SU-DHL-6 (cell line): ENCODE measurements at regions not wholly inside any gene's neighbourhood (a gene's known extent, or its start where the extent isn't known, plus 50 kb on each side); places are given as distances from the start of the nearest gene placed in this dataset.

Experiments
- H2AFZ ChIP-seq: fragments of 200-600 bp; sonication (generic); 2 replicates; pipeline ENCODE4 v1.6.1; 2014; ENCODE audit warnings: low read depth, mild to moderate bottlenecking, moderate library complexity, mixed read lengths, antibody characterized with exemption, low read length; ENCODE audit not compliant: severe bottlenecking
- H3F3A ChIP-seq: fragments of 200-600 bp; shearing (Covaris generic); 2 replicates; pipeline ENCODE4 v1.6.0; 2016; ENCODE audit warnings: antibody characterized with exemption, mild to moderate bottlenecking; ENCODE audit not compliant: insufficient read depth
- H3K27ac ChIP-seq: fragments of 200-600 bp; sonication (generic); 2 replicates; pipeline ENCODE4 v1.5.1; 2016; ENCODE audit warnings: low read depth, mild to moderate bottlenecking, low read length, moderate library complexity, mixed read lengths
- H3K27me3 ChIP-seq: fragments of 200-600 bp; sonication (generic), shearing (Covaris generic); 2 replicates; pipeline ENCODE4 v1.6.0; 2014; ENCODE audit warnings: mild to moderate bottlenecking, low read length
- H3K36me3 ChIP-seq: fragments of 200-600 bp; sonication (generic); 2 replicates; pipeline ENCODE4 v1.6.1; 2014; ENCODE audit warnings: mild to moderate bottlenecking, low read length, mixed read lengths
- H3K4me2 ChIP-seq: fragments of 300-600, 200-600 bp; shearing (Covaris generic), sonication (generic); 2 replicates; pipeline ENCODE4 v1.6.0; 2014; ENCODE audit warnings: low read length, low read depth, mild to moderate bottlenecking; ENCODE audit not compliant: poor library complexity, severe bottlenecking
- H3K4me3 ChIP-seq: fragments of 200-600 bp; sonication (generic); 2 replicates; pipeline ENCODE4 v1.5.1; 2014; ENCODE audit warnings: antibody characterized with exemption, low read length, mild to moderate bottlenecking, mixed read lengths; ENCODE audit not compliant: insufficient read depth, poor library complexity, severe bottlenecking
- H3K79me2 ChIP-seq: fragments of 200-600 bp; sonication (generic); 2 replicates; pipeline ENCODE4 v1.6.1; 2014; ENCODE audit warnings: mild to moderate bottlenecking, low read length, moderate library complexity; ENCODE audit not compliant: insufficient read depth
- H3K9ac ChIP-seq: fragments of 200-600 bp; sonication (generic); 2 replicates; pipeline ENCODE4 v1.7.0; 2014; ENCODE audit warnings: mild to moderate bottlenecking, low read length
- H3K9me2 ChIP-seq: fragments of 200-600 bp; sonication (generic); replicated peaks from 2 replicates; pipeline ENCODE4 v1.6.1; 2014; ENCODE audit warnings: low read length; ENCODE audit not compliant: insufficient read depth
- H3K9me3 ChIP-seq: fragments of 200-600 bp; sonication (generic); 2 replicates; pipeline ENCODE4 v1.6.1; 2014; ENCODE audit warnings: low read length, mixed read lengths; ENCODE audit not compliant: insufficient read depth
- H4K20me1 ChIP-seq: fragments of 200-600 bp; sonication (generic); 2 replicates; pipeline ENCODE4 v1.6.1; 2014; ENCODE audit warnings: low read depth, mild to moderate bottlenecking, antibody characterized with exemption, low read length, moderate library complexity, mixed read lengths
- EZH2phosphoT487 ChIP-seq: fragments of 200-600 bp; sonication (generic), shearing (Covaris generic); conservative IDR thresholded peaks from 2 replicates; pipeline ENCODE4 v1.6.1; 2018; ENCODE audit warnings: mild to moderate bottlenecking, antibody characterized with exemption, low read length, moderate library complexity, mixed read lengths
- TF ChIP-seq, protein P1 (sequence below): fragments of 200-600 bp; sonication (generic); IDR thresholded peaks from one replicate; pipeline ENCODE4 v1.5.1; 2017; ENCODE audit warnings: antibody characterized with exemption, mild to moderate bottlenecking, low read length, moderate library complexity; ENCODE audit not compliant: insufficient read depth, poor library complexity, severe bottlenecking

DNA sequence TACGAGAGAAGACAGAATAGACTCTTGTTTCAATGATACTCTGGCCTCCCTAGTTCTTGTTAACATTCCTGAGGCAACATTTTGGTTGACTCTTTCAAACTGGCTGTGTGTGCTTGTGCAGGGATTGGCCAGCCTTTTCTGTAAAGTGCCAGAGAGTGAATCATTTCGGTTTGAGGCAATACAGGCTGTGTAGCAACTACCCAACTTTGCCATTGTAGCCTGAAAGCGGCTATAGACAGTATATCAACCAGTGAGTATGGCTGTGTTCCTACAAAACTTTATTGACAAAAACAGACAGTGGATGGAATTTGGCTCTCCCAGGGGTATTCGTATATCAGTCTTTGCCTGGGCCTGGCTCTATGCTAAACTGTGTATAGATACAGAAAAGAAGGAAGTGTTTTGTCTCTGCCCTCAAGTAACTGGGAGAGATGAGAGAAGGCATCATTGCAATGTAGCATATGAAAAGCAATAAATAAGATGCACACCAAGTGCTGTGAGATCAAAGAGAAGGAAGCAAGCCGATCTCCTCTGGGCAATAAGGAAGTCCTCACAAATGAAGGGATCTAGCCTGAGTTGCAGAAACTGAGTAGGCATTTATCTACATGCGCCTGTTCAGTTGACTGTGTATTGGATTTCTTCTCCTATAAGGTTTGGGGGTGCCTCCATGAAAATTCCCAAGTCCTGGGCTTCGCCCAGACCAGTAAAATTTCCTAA is 568.0 kb upstream of the KLF4 start:
- no peaks in the 10 kb centered on the region for H3K9me3 ChIP-seq
- no peak overlapping the region for H3K4me2 ChIP-seq
- no peak overlapping the region for H3K27ac ChIP-seq
- no peaks in the 10 kb centered on the region for H4K20me1 ChIP-seq
- no peak overlapping the region for H3K9ac ChIP-seq
- TF ChIP-seq, protein P1, sequence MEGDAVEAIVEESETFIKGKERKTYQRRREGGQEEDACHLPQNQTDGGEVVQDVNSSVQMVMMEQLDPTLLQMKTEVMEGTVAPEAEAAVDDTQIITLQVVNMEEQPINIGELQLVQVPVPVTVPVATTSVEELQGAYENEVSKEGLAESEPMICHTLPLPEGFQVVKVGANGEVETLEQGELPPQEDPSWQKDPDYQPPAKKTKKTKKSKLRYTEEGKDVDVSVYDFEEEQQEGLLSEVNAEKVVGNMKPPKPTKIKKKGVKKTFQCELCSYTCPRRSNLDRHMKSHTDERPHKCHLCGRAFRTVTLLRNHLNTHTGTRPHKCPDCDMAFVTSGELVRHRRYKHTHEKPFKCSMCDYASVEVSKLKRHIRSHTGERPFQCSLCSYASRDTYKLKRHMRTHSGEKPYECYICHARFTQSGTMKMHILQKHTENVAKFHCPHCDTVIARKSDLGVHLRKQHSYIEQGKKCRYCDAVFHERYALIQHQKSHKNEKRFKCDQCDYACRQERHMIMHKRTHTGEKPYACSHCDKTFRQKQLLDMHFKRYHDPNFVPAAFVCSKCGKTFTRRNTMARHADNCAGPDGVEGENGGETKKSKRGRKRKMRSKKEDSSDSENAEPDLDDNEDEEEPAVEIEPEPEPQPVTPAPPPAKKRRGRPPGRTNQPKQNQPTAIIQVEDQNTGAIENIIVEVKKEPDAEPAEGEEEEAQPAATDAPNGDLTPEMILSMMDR, result no peak
- no peak for TF ChIP-seq EZH2phosphoT487
- no peaks in the 10 kb centered on the region for H3K9me2 ChIP-seq
- no peak overlapping the region for H3K4me3 ChIP-seq
- no peaks in the 10 kb centered on the region for H3K79me2 ChIP-seq
- H2AFZ ChIP-seq, result no peak overlapping the region
- H3K27me3 ChIP-seq, result no peaks in the 10 kb centered on the region
- H3K36me3 ChIP-seq, result no peaks in the 10 kb centered on the region
- H3F3A ChIP-seq, result no peaks in the 10 kb centered on the region

DNA sequence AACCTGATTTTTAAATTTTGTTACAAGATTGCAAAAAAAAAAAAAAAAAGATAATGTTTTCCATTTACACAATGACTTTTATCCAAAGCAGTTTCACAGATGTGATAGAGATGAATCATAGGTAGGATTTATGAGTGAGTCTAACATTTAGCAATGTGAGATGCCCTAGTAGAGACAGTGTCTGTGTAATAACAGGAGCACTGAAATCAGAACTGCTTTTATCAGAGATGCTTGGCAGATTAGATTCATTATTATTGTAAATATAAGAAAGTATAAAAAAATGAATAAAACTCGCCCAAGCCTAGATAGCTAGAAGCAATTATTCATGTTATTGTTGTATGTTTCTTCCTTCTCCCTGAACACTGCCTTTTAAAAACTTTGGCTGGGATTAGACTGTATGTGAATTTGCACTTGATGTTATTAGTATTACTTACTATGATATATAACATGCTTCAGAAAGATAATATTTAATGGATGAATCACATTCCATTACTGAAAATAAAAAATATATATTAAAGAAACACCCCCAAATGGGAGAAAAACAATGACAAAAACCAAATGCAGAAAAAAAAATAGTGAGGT is 567.3 kb upstream of the KLF4 start:
- Histone ChIP-seq H3K4me2 (no peak overlapping the region), H3K9me2 (no peaks in the 10 kb centered on the region), H3K9ac (no peak overlapping the region), H3K36me3 (no peaks in the 10 kb centered on the region), H3K79me2 (no peaks in the 10 kb centered on the region), H4K20me1 (no peaks in the 10 kb centered on the region), H3K27me3 (no peaks in the 10 kb centered on the region), H3K27ac (no peak overlapping the region), H2AFZ (no peak overlapping the region), H3K9me3 (no peaks in the 10 kb centered on the region), H3K4me3 (no peak overlapping the region), H3F3A (no peaks in the 10 kb centered on the region)
- TF ChIP-seq, protein P1, result no peak
- no peak for TF ChIP-seq EZH2phosphoT487

DNA sequence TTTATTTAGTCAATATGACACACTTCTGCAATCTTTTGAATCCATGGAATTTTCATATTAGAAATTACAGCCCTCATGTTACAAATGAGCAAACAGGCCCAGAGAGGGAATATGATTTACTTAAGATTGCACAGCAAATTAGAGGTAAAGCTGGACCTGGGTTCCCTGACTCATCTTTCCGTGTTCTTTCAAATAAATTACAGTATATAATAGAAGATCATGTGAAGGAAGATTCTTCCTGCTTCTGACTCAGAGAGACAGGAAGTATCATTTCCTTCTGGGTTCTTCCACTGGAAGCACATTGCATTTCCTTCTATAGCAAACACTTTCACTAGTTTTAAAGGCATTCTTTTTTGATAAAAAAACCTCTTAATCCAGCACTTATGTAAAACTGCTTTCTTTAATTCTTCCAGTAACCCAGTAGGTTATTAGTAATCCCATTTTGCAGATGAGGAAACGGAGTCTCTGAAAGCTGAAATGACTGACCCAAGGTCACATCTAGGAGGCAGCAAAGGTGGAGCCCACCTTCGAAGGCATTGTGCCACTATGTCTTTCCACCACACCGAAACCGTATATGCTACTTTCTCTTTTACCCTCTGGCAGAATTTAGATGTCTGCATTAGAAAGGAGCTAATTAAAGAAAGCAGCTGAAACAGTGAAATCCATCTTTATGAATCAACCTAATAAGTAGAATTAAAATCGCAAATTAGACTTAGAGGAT is 566.7 kb upstream of the KLF4 start:
- H3K4me2 ChIP-seq, result no peak overlapping the region

More for the DNA sequence above, 566.7 kb upstream of the KLF4 start:
- no peaks in the 10 kb centered on the region for H3K27me3 ChIP-seq
- H3K9me2 ChIP-seq, result no peaks in the 10 kb centered on the region
- no peaks in the 10 kb centered on the region for H4K20me1 ChIP-seq
- H3K79me2 ChIP-seq, result no peaks in the 10 kb centered on the region
- TF ChIP-seq, protein P1, result no peak
- TF ChIP-seq EZH2phosphoT487, result no peak
- no peaks in the 10 kb centered on the region for H3K9me3 ChIP-seq
- no peaks in the 10 kb centered on the region for H3F3A ChIP-seq
- H3K27ac ChIP-seq, result no peak overlapping the region
- no peak overlapping the region for H2AFZ ChIP-seq
- H3K4me3 ChIP-seq, result no peak overlapping the region
- H3K36me3 ChIP-seq, result no peaks in the 10 kb centered on the region
- H3K9ac ChIP-seq, result no peak overlapping the region
